GM18867 (cell line): ENCODE measurements at regions not wholly inside any gene's neighbourhood (a gene's known extent, or its start where the extent isn't known, plus 50 kb on each side); places are given as distances from the start of the nearest gene placed in this dataset.
"Not testable (repeated sequence)": the region's sequence is repeated elsewhere in the genome, so short reads cannot be mapped to it uniquely, and the experiment has no call there.

ENCODE experiments used
- ATAC-seq: cut with Tn5 transposase; IDR thresholded peaks from one replicate; pipeline ENCODE4 v1.9.1; 2021; ENCODE audit warnings: mild to moderate bottlenecking, moderate library complexity; ENCODE audit not compliant: unreplicated experiment

DNA sequence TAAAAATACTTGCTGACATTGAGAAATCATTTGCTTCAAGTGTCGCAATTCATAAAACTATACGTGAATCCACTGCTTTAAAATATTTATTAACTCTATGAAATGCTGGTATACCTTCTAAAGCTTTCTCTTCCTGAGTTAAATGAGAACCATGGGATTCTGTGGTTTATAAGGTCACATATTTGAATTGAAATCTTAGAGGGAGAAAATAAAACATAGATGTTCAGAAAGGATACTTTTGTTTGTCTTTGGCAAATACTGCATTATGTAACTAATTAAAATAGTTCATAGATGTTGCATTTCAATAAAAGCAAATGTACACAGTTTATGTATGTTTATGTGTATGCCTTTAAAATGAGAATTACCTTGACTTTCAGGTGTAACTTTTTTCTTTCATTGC lies 250.1 kb downstream of the FAM170A start:
- no peak for ATAC-seq

DNA sequence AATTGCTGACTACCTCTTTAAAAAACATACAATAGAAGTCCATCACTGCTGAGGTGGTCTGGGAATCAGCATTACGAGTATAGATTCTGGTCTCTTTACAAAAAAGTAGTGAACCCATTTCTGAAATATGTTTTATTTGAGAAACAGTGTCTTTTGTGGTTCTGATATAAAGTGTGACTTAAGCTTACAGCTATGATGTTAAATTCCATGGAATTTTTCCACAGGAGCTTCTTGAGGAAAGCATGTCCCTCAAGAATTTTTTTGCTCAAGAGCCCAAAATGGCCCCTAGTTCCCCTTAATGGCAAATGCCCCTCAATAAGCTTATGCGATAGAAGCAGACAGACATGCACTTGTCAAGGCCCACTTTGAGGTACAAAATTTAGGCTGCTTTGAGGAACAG lies 265.7 kb downstream of the FAM170A start:
- no peak for ATAC-seq

DNA sequence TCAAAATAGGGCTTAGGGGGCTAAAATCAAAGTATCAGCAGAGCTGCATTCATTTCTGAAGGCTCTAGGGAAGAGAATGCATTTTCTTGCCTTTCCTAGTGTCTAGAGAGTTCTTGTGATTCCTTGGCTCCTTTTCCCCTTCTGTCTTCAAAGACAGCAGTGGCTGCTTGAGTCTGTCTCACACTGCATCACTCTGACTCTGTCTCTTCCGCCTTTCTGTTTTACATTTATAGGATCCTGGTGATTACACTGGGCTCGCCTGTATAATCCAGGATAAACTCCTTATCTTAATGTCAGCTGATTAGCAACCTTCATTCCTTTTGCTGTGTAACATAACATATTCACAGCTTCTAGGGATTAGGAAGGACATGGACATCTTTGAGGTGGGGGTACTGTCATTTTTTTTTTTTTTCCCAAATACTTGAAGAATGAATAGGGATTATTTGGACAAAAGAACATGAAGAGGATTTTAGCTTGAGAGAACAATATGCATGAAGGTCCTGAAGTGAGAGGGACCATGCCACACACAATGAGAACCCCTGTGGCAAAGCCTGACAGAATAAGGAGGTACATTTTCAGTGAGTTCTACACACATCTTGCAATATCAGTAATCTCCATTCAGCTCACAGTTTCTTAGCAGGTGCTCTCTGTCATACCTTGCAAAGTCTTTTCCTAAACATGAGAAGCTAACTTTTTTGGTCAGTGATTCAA lies 267.6 kb downstream of the FAM170A start:
- ATAC-seq = no peak

DNA sequence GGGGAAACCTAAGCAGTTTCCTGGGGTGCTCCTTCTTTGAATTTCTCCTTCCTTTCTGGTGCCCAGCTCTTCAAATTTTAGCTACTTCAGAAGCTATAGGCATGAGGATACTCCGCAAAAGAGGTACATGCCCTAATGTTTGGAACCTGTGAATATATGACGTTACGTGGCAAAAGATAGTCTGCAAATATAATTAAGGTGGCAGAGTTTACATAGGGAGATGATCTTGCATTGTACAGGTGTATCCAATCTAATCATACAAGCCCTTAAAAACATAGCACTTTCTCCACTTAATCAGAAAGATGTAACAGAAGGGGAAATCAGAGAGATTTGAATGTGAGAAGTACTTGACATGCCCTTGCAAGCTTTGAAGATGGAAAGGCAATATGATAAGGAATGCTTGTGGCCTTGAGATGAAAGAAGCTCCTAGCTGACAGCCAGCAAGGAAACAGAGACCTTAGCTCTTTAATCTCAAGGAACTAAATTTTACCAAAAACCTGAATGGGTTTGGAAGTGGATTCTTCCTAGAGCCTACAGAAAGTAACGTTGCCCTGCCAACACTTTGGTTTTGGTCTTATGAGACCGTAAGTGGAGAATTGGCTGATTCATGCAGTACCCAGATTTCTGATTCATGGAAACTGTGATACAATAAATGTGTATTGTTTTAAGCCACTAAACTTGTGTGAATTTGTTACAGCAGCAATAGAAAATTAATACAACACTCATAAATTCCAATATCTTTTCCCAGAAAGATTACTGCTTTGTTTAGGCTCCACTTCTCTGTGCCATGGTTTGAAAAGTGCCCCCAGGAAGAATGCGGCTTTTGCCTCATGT lies 268.4 kb downstream of the FAM170A start:
- ATAC-seq = no peak

DNA sequence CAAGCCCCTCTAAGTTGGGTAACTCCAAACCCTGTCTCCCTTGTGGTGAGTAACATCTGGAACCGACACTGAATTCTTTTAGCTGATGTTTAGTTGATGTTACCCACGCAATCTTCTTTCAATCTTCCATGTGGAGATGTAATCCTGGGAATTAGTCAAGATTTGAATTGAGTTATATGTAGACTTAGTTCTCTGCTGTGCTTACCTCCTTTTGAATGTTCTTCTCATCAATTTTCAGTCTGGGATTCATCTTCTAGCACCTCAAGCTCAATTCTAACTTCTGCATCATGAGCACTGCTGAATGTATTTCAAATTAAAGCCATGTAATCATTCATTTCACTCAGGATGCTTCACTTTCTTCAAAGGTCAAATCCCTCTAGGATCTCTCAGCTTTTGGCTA lies 270.6 kb downstream of the FAM170A start:
- no peak for ATAC-seq

DNA sequence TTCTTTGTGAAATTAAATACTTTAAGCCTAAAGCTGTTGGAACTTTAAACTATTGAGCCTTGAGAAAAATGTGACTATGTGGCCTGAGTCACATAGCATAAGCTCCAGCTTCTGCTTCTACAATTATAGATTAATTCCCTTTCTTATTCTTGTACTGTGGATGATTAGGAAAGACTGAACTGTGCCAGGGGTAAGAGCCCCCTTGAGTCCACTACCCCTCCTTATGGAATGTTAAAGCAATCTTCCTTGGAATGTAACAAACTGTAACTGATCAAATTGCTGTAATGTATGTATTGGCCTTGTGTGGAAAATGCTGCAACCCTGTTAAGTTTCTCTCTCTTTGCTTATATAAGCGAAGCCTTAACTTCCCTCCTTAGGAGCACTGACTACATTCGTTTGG lies 273.2 kb downstream of the FAM170A start:
- no peak for ATAC-seq

DNA sequence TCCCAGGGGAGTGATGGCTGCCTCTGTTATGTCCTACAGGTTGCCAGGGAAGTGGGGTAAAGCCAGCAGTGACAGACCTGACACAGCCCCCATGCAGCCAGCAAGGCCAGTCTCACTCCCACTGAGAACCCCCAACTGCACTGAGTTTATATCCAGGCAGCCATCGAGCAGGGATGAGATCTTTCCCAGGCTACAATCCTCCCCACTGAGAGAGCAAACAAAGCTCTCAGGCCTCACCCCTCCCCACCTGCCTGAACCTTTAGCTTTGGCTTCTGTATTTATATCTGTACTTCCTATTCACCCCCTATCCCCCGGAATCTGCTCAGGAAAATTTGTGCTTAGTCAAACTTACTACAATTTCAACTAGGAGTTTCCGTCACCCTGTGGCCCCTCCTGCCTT lies 284.1 kb downstream of the FAM170A start:
- no peak for ATAC-seq

DNA sequence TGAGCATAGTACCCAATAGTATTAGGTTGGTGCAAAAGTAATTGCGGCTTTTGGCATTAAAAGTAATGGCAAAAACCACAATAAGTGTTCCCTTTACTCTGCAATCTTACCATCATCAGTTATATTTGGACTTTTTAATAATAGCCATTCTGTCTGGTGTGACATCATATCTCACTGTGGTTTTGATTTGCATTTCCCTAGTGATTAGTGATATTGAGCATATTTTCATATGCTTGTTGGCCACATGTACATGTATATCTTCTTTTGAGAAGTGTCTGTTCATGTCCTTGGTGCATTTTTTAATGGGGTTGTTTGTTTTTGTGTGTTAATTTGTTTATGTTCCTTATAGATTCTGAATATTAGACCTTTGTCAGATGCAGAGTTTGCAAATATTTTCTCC lies 289.9 kb downstream of the FAM170A start:
- no peak for ATAC-seq

DNA sequence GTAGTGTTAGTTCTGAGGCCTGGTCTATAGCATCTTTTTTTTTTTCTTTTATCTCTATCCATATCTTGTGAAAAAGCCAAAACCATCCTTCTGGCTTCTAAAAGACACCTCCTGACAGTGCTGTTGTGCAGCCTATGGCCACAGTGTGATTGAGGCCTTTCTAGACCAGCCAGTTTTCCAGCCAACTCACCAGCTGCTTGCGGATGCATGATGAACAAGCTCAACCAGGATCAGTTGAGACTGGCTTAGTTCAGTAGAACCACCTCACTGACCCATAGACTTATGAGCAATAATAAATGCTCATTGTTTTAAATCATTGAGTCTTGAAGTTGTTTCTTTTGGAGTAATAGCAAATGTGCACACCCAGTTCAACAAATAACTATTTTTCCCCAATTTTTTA lies 296.9 kb downstream of the FAM170A start:
- ATAC-seq = no peak

DNA sequence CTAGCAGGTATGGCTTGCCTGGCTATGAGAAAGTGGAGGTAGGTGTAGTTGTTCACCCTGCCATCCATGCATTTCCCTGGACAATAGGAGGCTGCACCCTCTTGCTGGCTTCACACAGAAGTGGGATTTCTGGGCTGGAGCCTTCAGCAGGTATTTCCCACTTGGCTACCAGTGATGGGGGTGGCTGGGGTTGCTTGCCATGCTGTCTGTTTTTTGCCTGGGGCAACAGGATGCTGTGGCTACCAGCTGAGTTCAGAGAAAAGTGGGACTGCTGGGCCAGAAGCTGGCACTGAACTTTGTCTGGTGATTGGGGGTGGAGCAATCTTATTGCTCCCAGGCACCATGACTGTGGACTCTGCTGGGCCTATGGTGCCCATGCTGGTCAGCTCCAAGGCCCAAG lies 299.6 kb downstream of the FAM170A start:
- no peak for ATAC-seq

DNA sequence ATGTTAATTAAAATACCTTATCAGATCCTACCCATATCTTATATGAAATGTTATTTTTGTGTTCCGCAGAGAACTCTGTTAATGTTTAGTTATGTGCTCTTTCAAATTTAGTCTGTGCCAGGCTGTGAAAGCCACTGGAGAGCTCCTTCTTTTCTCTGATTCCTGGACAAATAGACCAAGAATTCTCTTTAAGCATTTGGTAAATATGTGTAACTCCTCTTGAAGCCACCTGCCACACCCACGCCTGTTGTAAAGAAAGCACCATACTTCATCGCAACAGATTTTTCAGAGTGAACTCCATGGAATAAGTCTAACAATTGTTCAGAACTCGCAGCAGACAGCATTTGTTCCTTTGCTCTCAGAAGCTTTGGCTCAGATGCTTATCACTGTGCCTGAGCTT lies 301.1 kb downstream of the FAM170A start:
- ATAC-seq = no peak

DNA sequence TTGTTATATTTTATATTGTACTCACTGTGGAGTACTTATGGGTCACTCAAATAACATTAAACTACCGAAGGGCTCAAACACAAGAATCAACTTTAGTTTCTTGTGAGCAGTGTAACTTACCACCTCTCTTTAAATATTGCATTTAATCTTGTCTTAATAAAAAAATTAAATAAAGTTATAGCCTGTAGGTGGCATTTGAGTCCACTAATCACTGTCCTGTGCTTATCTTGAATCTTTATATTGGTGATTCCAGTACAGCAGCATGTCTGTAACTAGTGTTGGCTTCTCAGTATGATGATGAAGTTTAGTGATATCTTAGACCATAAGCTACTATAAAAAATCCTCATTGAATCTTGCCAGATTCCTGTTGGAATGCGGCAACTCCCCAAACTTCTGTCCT lies 313.8 kb downstream of the FAM170A start:
- no peak for ATAC-seq

DNA sequence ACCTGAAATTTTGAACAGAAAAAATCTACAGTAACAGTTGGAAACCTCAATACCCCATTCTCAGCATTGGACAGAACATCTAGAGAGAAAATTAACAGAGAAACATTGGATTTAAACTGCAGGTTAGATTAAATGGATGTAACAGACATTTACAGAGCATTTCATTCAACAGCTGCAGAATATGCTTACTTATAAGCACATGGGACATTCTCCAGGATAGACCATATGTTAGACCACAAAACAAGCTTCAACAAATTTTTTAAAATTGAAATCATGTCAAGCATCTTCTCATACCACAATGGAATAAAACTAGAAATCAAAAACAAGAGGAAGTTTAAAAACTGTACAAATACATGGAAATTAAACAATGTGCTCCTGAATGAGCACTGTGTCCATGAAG lies 316.3 kb downstream of the FAM170A start:
- ATAC-seq = no peak

DNA sequence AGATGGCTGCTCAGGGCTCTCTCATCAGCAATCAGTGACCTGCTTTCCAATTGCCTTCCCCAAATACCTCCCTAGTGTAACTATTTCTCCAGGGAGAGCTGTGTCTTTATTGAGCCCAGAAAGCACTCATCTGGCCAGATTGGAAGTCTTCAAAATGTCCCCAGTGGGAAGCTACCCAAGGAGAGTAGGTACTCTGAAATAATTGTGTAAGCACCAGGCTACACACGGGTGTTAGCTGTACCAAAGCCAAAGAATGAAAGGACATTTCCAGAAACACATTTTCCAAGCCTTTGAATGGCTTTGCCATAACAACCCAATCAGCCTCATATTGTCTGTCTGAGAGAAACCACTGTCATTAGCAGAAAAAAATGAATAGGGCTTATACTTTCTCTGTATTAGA lies 318.8 kb downstream of the FAM170A start:
- ATAC-seq = no peak

DNA sequence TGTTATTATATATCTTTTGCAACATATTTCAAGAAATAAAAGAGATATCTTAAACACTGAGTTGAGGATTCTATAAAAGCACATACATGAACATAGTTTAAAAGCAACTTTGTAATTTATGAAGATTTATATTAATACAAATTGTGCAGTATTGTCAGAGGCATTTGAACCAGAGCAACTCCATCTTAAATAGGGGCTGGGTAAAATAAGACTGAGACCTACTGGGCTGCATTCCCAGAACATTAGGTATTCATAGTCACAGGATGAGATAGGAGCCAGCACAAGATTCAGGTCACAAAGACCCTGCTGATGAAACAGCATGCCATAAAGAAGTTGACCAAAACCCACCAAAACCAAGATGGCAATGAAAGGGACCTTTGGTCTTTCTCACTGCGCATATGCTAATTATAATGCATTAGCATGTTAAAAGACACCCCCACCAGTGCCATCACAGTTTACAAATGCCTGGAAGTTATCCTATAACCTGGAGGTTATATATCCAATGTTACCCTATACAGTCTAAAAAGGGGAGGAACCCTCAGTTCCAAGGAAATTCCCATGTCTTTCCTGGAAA lies 320.2 kb downstream of the FAM170A start:
- no peak for ATAC-seq

DNA sequence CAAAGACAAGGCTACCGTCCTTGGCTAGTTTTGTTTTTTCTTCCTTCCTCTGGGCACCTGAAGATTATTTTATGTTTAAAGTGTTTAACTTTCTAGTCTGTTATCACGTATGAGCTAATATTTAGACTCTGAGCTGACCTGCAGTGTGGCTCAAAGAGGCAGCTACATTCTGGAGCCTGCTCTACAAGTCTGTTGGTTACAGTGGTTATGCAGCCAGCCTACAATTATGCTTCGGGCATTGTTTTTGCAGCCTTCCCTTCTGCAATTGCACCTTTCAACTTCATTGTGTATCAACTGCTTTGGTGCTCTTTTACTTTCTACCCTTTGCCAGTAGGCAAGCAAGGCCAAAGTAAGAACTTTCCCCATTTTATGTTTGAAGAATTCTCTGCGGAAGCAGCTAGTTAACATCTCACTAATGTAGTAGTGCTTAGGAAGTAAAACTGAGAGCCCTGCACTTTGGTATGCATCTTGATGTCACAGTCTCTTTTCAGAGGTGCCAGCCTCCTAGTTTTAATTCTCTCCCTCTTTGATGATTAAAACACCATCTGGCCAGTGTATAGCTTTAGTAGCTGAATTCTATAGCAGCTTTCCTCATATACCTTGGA lies 322.1 kb downstream of the FAM170A start:
- no peak for ATAC-seq

DNA sequence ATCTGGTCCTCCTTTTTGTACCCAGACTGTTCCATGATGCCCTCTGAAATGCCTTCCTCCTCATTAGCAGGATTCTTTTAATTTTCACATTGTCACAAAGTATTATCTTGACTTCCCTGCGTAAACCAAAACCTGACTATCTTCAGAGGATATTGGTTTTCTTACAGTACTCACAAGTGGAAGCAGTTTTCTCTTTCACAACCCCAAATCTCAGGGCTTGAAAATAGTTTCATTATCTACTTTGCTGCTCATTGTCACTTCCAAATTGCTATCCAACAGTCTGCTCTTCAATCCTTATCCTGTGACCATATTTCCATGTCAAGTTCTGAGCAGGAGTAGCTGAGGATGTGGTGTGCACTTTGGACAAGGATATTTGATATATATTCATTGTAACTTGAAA lies 324.1 kb downstream of the FAM170A start:
- no peak for ATAC-seq

DNA sequence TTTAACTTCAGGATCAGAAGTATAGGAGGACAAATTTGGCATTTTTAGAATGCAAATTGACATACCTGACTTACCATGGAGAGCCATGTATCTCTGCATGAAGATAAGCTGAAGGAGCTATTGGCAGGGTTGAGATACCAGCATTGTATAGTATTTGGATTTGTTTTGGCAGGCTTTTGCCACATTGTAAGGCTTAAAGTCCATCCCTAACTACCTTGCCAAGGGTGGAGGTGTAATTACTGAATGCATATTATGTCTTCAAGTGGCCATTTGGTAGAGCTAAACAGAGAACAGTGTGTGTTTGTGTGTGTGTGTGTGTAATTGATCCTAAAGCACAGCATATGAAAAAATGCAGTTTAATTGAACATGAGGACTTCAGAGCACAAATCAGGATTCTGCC lies 324.7 kb downstream of the FAM170A start:
- no peak for ATAC-seq

DNA sequence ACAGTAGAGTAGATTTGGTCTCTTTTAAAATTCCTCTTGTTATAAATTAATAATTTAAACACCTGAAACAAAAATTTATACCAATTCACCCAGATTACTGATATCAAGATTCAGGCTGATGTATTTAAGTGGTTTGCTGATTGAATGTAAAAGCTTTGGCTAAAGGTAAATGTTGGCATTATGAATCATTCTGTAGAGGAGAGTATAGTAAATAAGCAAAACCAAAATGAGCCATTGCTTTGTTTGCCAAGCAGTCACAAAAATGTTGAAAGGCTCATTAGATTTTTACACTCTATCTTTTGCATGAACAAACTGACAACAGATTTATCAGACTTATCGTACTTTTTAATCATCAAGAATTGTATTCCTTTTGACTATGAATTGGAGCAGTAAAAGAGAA lies 332.6 kb downstream of the FAM170A start:
- no peak for ATAC-seq

DNA sequence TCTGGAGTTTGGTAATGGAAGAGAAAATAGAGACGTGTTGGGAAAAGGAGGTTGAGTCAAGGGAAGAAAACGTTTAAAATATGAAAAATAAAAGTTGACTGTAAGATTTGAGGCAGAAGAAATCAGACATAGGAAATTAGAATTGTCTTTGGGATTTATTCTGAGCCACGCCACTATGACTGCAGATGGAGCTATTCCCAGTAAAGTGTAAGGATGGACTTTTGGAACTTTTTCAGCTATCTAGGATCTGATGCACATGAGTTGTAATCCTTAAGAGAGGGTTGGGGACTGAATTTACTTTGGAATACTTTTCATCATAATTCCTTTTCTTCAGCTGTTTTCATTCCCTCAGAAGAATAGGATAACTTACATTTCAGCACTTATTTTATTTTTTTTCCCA lies 336.7 kb downstream of the FAM170A start:
- no peak for ATAC-seq

DNA sequence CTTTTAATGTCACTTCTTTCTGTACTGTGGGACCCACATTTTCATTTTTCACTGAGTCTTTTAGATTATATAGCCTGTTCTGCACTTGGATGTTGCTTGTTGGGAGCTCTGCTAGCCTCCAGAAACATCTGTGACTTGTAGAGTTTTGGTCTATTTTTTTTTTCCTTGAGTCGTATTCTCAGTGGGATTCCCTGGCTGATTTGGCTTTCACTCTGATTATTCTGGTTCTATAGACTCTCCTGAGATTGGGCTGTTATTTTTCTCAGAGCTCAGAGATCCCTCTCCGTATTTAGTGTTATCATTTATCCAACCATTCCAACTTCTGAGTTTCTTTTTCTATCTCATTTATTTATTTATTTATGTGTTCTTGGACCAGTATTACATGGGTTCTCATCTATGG lies 339.3 kb downstream of the FAM170A start:
- no peak for ATAC-seq

DNA sequence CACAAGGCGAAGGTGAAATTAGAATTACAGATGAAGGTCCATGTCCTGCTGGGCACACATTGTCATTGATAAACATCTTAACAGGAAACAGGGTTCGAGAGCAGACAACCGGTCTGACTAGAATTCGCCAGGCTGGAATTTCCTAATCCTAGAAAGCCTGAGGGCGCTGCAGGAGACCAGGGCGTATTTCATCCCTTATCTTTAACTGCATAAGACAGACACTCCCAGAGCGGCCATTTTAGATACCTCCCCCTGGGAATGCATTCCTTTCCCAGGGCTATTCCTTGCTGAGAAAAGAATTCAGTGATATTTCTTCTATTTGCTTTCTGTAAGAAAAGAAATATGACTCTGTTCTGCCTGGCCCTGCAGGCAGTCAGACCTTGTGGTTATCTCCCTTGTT lies 357.7 kb downstream of the FAM170A start:
- not testable (repeated sequence) for ATAC-seq
